Left ventricle myocardium superior (tissue), 1 donor: ENCODE measurements at regions not wholly inside any gene's neighbourhood (a gene's known extent, or its start where the extent isn't known, plus 50 kb on each side); places are given as distances from the start of the nearest gene placed in this dataset.
A peak's percentile ranks its signal among the peaks of the same experiment; 100 is the strongest.
"Not testable (repeated sequence)": the region's sequence is repeated elsewhere in the genome, so short reads cannot be mapped to it uniquely, and the experiment has no call there.

Source experiments
- ATAC-seq: fragments of 200-7000 bp; cut with Tn5 transposase; one replicate; pipeline ENCODE4 v1.9.1; 2020; ENCODE audit warnings: mild to moderate bottlenecking, moderate library complexity
- DNase-seq: peaks from one replicate; pipeline ENCODE4 v3.0.0-alpha.2; 2020
- intact Hi-C: fragments of 100-400 bp; cut with micrococcal nuclease; formaldehyde crosslinking; loops from one replicate; pipeline ENCODE4 v1.11.0; 2022
- donor health status: DM: no; HTN: yes; CAD: no; lungs with severe emphysema.

GRCh38 chr9:82761956-82762355, 301.0 kb downstream of the RASEF start:
- DNase-seq = no peak
- ATAC-seq = no peak
- intact Hi-C loops = no loop called here

- no peak for DNase-seq
- intact Hi-C loops = no loop called here
- ATAC-seq = no peak
Observed at GRCh38 chr9:82763656-82764055, 299.3 kb downstream of the RASEF start.

- DNase-seq (no peak), ATAC-seq (no peak)
- intact Hi-C loops = no loop called here
Observed at GRCh38 chr9:82764061-82764668, 298.8 kb downstream of the RASEF start.

GRCh38 chr9:82774707-82775231, 288.2 kb downstream of the RASEF start:
- intact Hi-C loops, DNase-seq, ATAC-seq: not testable (repeated sequence)

GRCh38 chr9:82776508-82776907, 286.4 kb downstream of the RASEF start:
- ATAC-seq (no peak), DNase-seq (no peak)
- intact Hi-C loops = no loop called here

GRCh38 chr9:82777366-82777765, 285.6 kb downstream of the RASEF start:
- intact Hi-C loops = no loop called here
- no peak for ATAC-seq
- DNase-seq = no peak

- DNase-seq, intact Hi-C loops, ATAC-seq: not testable (repeated sequence)
Observed at GRCh38 chr9:82778923-82779322, 284.0 kb downstream of the RASEF start.

GRCh38 chr9:82780017-82780416, 282.9 kb downstream of the RASEF start:
- DNase-seq (no peak), ATAC-seq (no peak)
- intact Hi-C loops = no loop called here

- DNase-seq (no peak), ATAC-seq (no peak)
- intact Hi-C loops = no loop called here
Observed at GRCh38 chr9:82781921-82782392, 281.0 kb downstream of the RASEF start.

GRCh38 chr9:82783045-82783444, 279.9 kb downstream of the RASEF start:
- DNase-seq = no peak
- ATAC-seq = no peak
- intact Hi-C loops = no loop called here

DNA sequence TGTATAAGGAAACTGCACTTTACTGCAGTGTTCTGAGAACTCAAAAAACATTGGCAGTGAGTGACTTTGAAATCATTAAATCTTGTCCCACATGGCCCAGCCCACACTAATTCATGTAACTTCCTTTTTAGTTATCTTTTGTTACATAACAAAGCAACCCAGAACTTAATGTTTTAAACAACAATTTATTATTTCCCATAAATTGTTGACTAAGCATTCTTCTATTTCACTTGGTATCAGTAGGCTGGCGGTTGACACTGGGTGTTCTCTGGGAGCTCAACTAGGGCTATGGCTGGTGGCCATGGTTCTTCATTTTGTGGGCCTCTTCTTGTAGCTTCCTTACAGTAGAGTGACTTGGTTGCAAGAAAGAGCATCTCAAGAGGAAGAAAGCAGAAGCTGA, 278.4 kb downstream of the RASEF start:
- DNase-seq (no peak), ATAC-seq (no peak)
- intact Hi-C loops = no loop called here

- no peak for DNase-seq
- intact Hi-C loops = no loop called here
- no peak for ATAC-seq
Observed at GRCh38 chr9:82789155-82789824, 273.7 kb downstream of the RASEF start.

GRCh38 chr9:82790875-82791274, 272.1 kb downstream of the RASEF start:
- no peak for ATAC-seq
- intact Hi-C loops = no loop called here

GRCh38 chr9:82791692-82792091, 271.2 kb downstream of the RASEF start:
- ATAC-seq (no peak), DNase-seq (no peak)

More at GRCh38 chr9:82790875-82791274, 272.1 kb downstream of the RASEF start:
- no peak for DNase-seq

DNA sequence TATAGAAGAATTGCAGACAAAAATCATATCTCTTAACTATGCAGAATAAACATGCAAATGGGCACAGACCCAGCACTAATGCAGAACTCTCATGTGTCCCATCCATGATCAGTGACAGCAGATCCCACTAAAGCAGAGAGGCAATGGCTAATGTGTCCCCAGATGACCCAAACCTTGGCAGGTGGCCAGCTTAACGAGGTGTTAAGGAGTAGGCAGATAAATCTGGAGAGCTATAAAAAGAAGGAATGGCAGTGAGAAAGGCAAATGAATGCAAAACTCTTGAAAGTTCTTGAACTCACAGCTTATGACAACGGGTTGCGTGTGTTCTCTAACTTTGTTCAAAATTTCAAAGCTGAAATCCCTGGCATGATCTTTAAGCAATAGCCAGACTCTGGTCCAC, 265.4 kb downstream of the RASEF start:
- DNase-seq (peak; percentile 73), ATAC-seq (peak; percentile 70)

More at GRCh38 chr9:82791692-82792091, 271.2 kb downstream of the RASEF start:
- intact Hi-C loops = no loop called here

DNA sequence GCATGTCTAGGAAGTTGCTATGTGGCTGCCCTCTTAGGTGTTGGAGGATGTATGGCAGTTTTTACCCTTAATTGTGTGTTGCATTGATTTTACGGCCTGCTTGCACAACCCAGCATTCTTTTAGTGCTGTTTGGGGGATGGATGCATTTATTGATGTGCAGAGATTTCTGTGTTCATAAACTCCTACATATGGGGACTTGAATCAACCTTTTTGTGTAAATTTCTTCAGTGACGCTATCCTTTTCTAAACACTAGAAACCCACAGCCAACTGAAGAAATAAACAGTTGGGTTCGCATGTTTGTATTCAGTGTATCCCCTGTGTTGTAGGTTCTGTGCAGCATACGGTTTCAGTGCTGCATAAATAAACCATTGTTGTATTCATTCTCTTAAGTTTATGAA, 263.7 kb downstream of the RASEF start:
- intact Hi-C loops = no loop called here

More for the DNA sequence above, 265.4 kb downstream of the RASEF start:
- intact Hi-C loops = no loop called here

DNA sequence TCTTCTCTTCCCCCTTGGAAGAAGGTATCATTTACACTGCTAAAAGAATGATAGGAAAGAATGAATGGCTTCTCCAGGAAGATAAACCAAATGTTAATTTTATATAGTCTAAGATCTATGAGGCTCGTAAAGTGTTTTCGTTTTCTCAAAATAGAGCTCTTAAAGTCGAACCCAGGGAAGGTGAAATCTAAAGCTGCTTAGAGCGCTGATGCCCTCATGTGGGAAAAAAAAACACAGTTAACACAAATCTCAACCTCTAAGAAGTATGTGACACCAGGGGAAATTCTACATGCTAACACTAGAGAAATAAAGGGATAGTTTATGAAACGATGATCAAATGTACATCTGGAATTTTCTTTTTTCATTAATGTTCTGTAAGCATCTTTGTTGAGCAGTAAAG, 257.9 kb downstream of the RASEF start:
- DNase-seq (no peak), ATAC-seq (no peak)
- intact Hi-C loops = no loop called here

More for the DNA sequence above, 263.7 kb downstream of the RASEF start:
- DNase-seq (no peak), ATAC-seq (no peak)

DNA sequence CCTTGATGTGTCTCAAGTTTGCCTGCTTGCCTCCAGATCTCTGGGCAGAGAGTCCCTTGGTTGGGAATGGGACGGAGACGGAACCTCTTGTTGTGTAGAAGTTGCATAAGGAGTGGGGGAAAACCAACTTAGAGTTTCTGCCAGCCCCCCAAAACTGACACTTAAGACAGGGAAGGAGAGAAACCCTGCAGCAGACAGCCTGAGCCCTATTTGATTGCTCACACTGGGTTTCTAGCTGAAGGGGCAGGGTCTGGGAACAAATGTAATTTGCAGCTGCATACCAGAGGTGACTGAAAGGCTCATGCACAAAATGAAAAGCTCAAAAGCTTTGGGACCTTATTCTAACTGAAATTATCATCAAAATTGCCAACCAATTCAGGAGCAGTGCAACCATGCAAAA, 254.5 kb downstream of the RASEF start:
- intact Hi-C loops = no loop called here
- DNase-seq = no peak
- no peak for ATAC-seq

DNA sequence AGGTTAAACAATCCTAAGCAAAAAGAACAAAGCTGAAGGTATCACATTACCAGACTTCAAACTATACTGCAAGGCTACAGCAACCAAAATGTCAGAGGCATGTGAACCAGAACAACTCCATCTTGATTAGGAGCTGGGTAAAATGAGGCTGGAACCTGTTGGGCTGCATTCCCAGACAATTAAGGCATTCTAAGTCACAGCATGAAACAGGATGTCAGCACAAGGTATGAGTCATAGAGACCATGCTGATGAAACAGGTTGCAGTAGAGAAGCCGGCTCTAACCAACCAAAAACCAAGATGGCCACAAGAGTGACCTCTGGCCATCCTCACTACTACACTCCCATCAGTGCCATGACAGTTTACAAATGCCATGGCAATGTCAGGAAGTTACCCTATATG, 252.0 kb downstream of the RASEF start:
- intact Hi-C loops = no loop called here
- no peak for ATAC-seq
- DNase-seq = no peak

DNA sequence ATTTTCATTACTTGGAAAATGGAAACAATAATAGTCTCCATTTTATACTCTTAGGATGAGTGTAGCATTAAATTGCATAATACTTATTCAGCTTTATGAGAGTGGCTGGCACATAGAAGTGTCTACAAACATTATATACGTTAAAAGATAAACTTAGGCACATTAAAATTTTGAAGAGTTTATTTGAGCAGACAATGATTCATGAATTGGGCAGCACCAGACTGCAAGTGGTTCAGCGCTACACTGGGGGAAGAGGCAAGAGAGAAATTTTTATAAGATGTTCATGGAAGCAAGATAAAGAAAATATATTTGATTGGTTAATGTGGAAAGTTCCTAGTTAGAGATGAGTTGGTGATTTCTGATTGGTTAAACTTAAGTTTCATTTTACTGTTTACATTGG, 243.7 kb downstream of the RASEF start:
- DNase-seq (no peak), ATAC-seq (no peak)
- intact Hi-C loops = no loop called here

GRCh38 chr9:82820186-82820585, 242.8 kb downstream of the RASEF start:
- DNase-seq (no peak), ATAC-seq (no peak)
- intact Hi-C loops = no loop called here
